HG02885 (cell line): ENCODE measurements at regions not wholly inside any gene's neighbourhood (a gene's known extent, or its start where the extent isn't known, plus 50 kb on each side); places are given as distances from the start of the nearest gene placed in this dataset.

Source experiments
- ATAC-seq: cut with Tn5 transposase; IDR thresholded peaks from one replicate; pipeline ENCODE4 v1.9.1; 2021; ENCODE audit warnings: mild to moderate bottlenecking; ENCODE audit not compliant: unreplicated experiment, poor library complexity

GRCh38 chr2:191598296-191598695, 79.6 kb upstream of the NABP1 start:
- ATAC-seq: no peak

DNA sequence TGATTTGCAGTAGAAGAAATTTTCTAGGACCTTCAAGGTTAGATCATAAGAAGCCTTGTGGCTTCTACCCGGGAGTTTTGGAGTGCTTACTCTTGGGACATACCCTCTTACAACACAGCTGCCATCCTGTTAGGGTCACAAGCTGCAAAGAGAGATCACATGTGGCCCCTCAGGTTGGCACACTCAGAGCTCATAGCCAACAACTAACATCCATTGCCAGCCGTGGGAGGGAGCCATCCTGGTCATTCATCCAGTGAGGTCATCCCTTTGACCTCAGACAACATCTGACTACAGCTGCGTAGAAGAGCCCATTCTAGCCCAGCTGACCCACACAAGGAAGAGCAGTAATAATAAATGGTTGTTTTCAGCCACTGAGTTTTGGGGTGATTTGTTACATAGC, 76.9 kb upstream of the NABP1 start:
- ATAC-seq: no peak

DNA sequence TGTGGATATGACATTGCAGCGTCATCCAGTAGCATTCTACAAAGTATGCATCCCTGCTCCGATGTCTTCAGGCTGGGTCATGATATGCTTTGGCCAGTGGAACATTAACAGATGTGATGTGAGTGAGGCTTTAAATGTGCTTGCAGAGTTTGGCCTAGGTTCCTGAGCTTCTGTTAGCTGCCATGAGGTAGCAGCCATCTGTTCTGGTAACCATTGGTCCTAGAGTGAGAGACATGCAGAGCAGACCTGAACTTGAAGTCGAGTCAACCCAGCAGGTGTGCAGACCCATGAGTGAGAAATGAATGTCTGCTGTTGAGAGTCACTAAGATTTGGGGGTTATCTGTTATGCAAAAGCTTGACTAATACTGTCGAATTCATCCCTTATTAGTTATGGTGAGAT, 73.8 kb upstream of the NABP1 start:
- no peak for ATAC-seq

- no peak for ATAC-seq
Measured at GRCh38 chr2:191607096-191607495, 70.8 kb upstream of the NABP1 start.

DNA sequence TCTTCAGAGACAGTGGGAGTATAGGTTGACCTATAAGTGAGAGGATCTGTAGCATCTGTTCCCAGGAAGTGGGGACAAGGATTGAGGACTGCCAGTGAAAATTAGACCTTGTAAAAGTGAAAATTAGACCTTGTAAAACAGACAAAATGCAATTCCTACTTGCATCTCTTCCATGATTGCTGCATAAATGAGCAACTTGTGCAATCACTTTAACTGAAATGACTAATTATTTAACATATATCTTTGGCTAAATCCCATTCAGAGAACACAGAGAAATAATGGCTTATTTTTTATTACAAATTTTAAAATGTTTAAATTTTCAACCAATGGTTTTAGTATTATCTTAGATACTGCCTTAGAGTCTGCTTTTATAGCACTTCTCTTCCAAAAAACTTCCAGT, 67.2 kb upstream of the NABP1 start:
- ATAC-seq: no peak

- ATAC-seq: peak; percentile 99
Measured at GRCh38 chr2:191611614-191612013, 66.3 kb upstream of the NABP1 start.

- no peak for ATAC-seq
Measured at GRCh38 chr2:191612496-191612895, 65.4 kb upstream of the NABP1 start.

DNA sequence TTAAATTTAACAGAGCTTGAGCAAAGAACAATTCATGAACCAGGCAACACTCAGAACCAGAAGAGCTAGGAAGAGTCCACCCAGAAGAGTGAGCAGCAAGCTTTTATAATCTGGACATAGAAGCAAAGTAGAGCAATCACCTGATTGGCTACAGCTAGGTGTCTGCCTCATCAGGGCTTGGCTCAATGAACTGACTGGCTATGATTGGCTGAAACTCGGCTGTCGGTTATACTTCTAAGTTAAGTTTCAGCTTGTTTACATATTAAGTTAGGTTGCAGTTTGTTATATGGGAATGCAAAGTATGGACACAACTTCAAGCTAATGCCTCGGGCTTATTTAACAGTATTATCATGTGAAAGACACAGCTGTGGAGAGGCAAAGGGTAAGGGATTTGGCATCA, 63.2 kb upstream of the NABP1 start:
- ATAC-seq: no peak

GRCh38 chr2:191615596-191615995, 62.3 kb upstream of the NABP1 start:
- no peak for ATAC-seq

- peak; percentile 87 for ATAC-seq
Measured at GRCh38 chr2:191617575-191617974, 60.4 kb upstream of the NABP1 start.

DNA sequence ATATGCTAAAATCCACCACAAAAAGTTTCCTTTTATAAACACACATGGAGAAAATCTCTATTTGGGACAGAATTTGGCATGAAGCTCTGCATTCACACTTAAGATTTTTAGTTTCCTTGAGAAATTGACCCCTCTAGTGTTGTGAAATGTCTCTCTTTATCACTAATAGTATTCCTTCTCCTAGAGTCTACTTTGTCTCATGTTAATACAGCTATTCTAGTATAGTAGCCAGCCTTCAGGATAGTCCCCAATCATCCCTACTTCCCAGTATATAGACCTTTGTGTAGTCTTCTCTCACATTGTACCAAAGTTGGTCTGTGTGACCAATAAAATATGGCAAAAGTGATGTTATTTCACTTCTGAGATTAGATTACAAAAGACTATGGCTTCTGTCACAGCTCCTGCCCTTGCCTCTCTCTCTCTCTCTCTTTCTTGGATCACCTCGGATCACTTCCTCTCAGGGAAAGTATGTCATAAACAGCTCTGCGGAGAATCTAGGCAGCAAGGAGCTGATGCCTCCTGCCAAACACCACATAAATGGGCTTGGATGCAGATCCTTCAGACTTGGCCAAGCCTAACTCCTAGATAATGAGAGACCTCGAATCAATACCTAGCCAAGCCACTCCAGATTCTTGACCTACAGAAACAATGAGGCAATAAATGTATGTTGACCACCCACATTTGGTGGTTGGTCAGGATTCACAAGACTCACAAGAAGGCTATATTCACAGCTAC, 59.7 kb upstream of the NABP1 start:
- peak; percentile 7 for ATAC-seq

DNA sequence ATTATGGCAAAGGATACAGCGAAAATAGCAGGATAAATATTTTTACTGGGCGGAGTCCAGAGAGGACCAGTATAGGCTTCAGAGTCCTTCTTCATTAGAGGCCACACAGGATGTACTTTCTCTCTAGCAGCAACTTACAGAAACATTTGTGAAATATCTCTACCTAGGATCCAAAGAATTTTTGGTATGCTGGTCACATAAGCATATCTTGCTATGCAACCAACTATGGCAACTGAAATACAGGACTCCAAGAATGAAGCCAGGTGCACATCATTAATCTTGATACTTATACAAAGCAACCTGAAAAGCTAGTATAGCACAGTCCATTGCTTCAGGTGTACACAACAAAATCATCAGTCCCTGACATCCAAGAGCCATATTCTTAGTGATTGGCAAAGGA, 59.1 kb upstream of the NABP1 start:
- ATAC-seq: no peak

- no peak for ATAC-seq
Measured at GRCh38 chr2:191620144-191620543, 57.8 kb upstream of the NABP1 start.

DNA sequence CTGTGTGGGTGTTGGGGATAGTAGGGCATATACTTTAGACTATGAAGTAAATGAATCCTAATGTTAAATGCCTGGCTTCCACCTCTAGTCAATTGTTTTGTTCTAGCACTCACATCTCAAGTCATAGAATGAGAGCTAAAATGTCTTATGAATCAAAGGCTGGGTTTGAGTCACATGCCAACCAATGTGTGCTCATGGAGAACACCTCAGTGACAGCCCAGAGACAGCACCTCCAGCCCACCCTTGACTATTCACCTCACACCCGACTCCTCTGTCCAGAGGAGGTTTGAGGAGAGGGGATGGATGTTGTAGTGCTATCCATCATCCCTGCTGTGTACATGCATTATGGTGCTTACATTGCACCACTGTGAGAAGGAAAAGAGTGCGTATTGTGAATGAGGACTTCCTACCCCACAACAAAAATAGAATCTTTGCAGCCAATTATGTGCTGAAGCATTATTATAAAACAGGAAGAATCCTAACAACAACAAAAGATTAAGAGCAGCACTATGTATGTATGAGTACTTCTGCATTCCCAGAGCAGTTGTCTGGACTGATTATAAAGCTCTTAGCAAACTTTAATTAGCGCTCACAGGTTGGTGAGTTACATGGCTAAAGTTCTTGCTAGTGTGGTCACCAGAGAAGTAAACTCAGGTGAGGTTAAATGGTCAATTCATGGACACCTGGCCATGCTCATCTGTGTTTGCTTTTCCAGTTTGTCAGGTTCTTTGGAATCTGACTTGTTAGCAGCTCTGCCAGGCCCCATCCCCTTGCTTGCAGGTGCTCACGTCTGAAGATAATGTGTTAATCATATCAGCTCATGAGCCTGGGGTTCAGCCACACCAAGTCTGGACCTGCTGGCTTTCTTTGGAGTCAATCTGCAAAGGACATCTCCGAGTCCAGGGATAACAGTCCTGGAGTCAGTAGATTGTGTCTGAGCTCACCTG, 55.3 kb upstream of the NABP1 start:
- ATAC-seq: no peak

GRCh38 chr2:191625016-191625415, 52.9 kb upstream of the NABP1 start:
- peak; percentile 39 for ATAC-seq

DNA sequence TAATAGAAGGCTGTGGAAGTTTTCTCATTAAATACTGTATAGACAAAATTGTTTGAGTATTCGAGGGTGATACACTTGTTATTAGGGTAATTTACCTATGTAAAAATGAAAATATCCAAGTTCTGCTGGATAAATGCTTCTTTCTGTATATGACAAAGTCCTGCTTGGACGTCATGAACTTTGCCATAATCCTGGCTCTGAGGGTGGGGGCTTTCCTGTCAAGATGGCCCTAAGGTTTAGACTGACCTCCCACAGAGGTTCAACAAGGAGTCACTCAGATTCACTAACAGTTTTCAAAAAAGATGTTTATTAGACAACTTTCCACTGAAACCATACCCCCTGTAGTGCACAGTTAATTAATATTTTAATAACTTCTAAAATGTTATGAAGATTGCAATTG, 52.5 kb upstream of the NABP1 start:
- ATAC-seq: no peak

- ATAC-seq: no peak
Measured at GRCh38 chr2:191626497-191627151, 51.3 kb upstream of the NABP1 start.

DNA sequence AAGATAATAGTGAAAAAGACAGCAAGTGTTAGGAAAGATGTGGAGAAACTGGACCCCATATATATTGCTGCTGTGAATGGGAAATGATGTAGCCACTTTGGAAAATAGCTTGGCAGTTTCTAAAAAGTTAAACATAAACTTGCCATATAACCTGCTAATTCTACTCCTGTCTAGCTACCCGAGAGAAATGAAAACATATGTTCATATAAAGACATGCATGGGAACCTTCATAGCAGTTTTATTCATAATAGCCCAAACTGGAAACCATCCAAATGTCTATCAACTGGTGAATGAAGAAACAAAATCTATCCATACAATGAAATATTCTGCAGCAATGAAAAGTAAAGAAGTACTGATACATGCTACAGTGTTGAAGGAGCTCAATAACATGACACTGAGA, 50.4 kb upstream of the NABP1 start:
- no peak for ATAC-seq
